ENCODE measurements at regions not wholly inside any gene's neighbourhood (a gene's known extent, or its start where the extent isn't known, plus 50 kb on each side); places are given as distances from the start of the nearest gene placed in this dataset.

GRCh38 chr18:74023220-74023619 lies 124.4 kb downstream of the FBXO15 start:
- DNase-seq: no peak

GRCh38 chr18:74019864-74020263 lies 127.8 kb downstream of the FBXO15 start:
- no peak for DNase-seq

GRCh38 chr18:74013955-74014354 lies 133.7 kb downstream of the FBXO15 start:
- DNase-seq: peak; percentile 73

- no peak for DNase-seq
Observed at GRCh38 chr18:74012954-74013630, 134.5 kb downstream of the FBXO15 start.

GRCh38 chr18:74006143-74006542 lies 141.5 kb downstream of the FBXO15 start:
- no peak for DNase-seq

- no peak for DNase-seq
Observed at GRCh38 chr18:74005320-74006109, 142.1 kb downstream of the FBXO15 start.

- no peak for DNase-seq
Observed at GRCh38 chr18:73992242-73993022, 155.2 kb downstream of the FBXO15 start.

GRCh38 chr18:73991570-73991969 lies 156.1 kb downstream of the FBXO15 start:
- DNase-seq: no peak

GRCh38 chr18:73990258-73990657 lies 157.4 kb downstream of the FBXO15 start:
- no peak for DNase-seq

- DNase-seq: peak; percentile 21
Observed at GRCh38 chr18:73987247-73987980, 160.2 kb downstream of the FBXO15 start.

GRCh38 chr18:73986711-73987110 lies 160.9 kb downstream of the FBXO15 start:
- peak; percentile 24 for DNase-seq

GRCh38 chr18:73985855-73986625 lies 161.6 kb downstream of the FBXO15 start:
- DNase-seq: no peak

- no peak for DNase-seq
Observed at GRCh38 chr18:73983970-73984369, 163.7 kb downstream of the FBXO15 start.

GRCh38 chr18:73983496-73983895 lies 164.1 kb downstream of the FBXO15 start:
- DNase-seq: no peak

- peak; percentile 18 for DNase-seq
Observed at GRCh38 chr18:73981796-73982195, 165.8 kb downstream of the FBXO15 start.

GRCh38 chr18:73980289-73980979 lies 167.2 kb downstream of the FBXO15 start:
- peak; percentile 21 for DNase-seq

GRCh38 chr18:73979742-73980141 lies 167.9 kb downstream of the FBXO15 start:
- peak; percentile 83 for DNase-seq

GRCh38 chr18:73976433-73976832 lies 171.2 kb downstream of the FBXO15 start:
- peak; percentile 4 for DNase-seq

- peak; percentile 79 for DNase-seq
Observed at GRCh38 chr18:73975266-73975665, 172.4 kb downstream of the FBXO15 start.

- no peak for DNase-seq
Observed at GRCh38 chr18:73973972-73974371, 173.7 kb downstream of the FBXO15 start.

GRCh38 chr18:73966954-73967353 lies 180.7 kb downstream of the FBXO15 start:
- DNase-seq: no peak
